H1 (cell line): ENCODE measurements at regions not wholly inside any gene's neighbourhood (a gene's known extent, or its start where the extent isn't known, plus 50 kb on each side); places are given as distances from the start of the nearest gene placed in this dataset.

ENCODE experiments used
- CTCF ChIA-PET: fragments of 300-600 bp; sonication (Branson Sonifier 250); formaldehyde crosslinking; loops from one replicate; lab custom pipeline; 2021; ENCODE audit not compliant: partially characterized antibody; lab: Charles Lee
- POLR2A ChIA-PET: fragments of 300-600 bp; sonication (Branson Sonifier 250); formaldehyde crosslinking; loops from one replicate; lab custom pipeline; 2021; ENCODE audit warnings: inconsistent platforms; ENCODE audit not compliant: partially characterized antibody; lab: Charles Lee
- DNase-seq, 2 experiments: peaks; one replicate each; pipeline versions ENCODE4 v3.0.0 to v3.0.0-alpha.2; 2010 to 2022; ENCODE audit warnings: low spot score in 2 of 2, low read depth in 1 of 2, mixed read lengths in 1 of 2
- FAIRE-seq: peaks from 2 replicates; lab custom pipeline; 2011; peaks lifted over from hg19 to GRCh38; lab: Jason Lieb, UNC
- H2AFZ ChIP-seq: 2 replicates; pipeline ENCODE4 v1.8.1; 2012; ENCODE audit warnings: low read length, inconsistent platforms
- H2AK5ac ChIP-seq: 2 replicates; pipeline ENCODE4 v1.6.1; 2013; ENCODE audit warnings: low read depth, low read length
- H2BK120ac ChIP-seq: replicated peaks from 2 replicates; pipeline ENCODE3; 2013; ENCODE audit warnings: low read depth, low read length, inconsistent platforms
- H2BK12ac ChIP-seq: 2 replicates; pipeline ENCODE4 v1.6.1; 2013; ENCODE audit warnings: low read depth, low read length
- H2BK15ac ChIP-seq: 2 replicates; pipeline ENCODE4 v1.6.1; 2013; ENCODE audit warnings: low read length
- H2BK20ac ChIP-seq: 2 replicates; pipeline ENCODE4 v1.6.1; 2013; ENCODE audit warnings: low read length
- H2BK5ac ChIP-seq: 2 replicates; pipeline ENCODE4 v1.6.1; 2013; ENCODE audit warnings: low read depth, low read length
- H3K14ac ChIP-seq: 2 replicates; pipeline ENCODE4 v1.6.1; 2013; ENCODE audit warnings: inconsistent platforms; ENCODE audit not compliant: insufficient read length
- H3K18ac ChIP-seq: 2 replicates; pipeline ENCODE4 v1.6.1; 2013; ENCODE audit warnings: low read length; ENCODE audit errors: extremely low read depth
- H3K23ac ChIP-seq: 2 replicates; pipeline ENCODE4 v1.6.1; 2013; ENCODE audit warnings: inconsistent platforms; ENCODE audit not compliant: insufficient read length
- H3K23me2 ChIP-seq: 2 replicates; pipeline ENCODE4 v1.6.1; 2013; ENCODE audit warnings: low read depth, low read length
- H3K27ac ChIP-seq: 2 replicates; pipeline ENCODE4 v1.6.1; 2011; ENCODE audit warnings: low read depth, low read length, inconsistent platforms
- H3K27me3 ChIP-seq, 4 experiments: replicated peaks in 1 of 4; 1 replicate in 1 of 4; 2 replicates in 3 of 4; pipeline versions ENCODE4 v1.6.1 to v1.8.1; 2011 to 2013; ENCODE audit warnings: low read length in 3 of 4, mild to moderate bottlenecking in 3 of 4, inconsistent platforms in 2 of 4, mixed read lengths in 2 of 4, moderate library complexity in 1 of 4; ENCODE audit not compliant: control insufficient read depth in 3 of 4, insufficient read depth in 3 of 4; ENCODE audit errors: extremely low read depth in 1 of 4
- H3K36me3 ChIP-seq, 4 experiments: 2 replicates each; pipeline versions ENCODE4 v1.6.1 to v1.8.1; 2011 to 2013; ENCODE audit warnings: mild to moderate bottlenecking in 4 of 4, low read length in 3 of 4, moderate library complexity in 2 of 4, control low read depth in 1 of 4, inconsistent platforms in 1 of 4; ENCODE audit not compliant: insufficient read depth in 4 of 4, control insufficient read depth in 2 of 4
- H3K4ac ChIP-seq: replicated peaks from 2 replicates; pipeline ENCODE3; 2013; ENCODE audit warnings: low read length, low read depth, mixed read lengths, inconsistent platforms; ENCODE audit not compliant: insufficient read length
- H3K4me1 ChIP-seq, 4 experiments: replicated peaks in 1 of 4; 1 replicate in 1 of 4; 2 replicates in 3 of 4; pipeline versions ENCODE4 v1.6.1 to v1.8.1; 2011 to 2013; ENCODE audit warnings: low read length in 3 of 4, inconsistent platforms in 2 of 4, mixed read lengths in 1 of 4; ENCODE audit not compliant: insufficient read depth in 4 of 4, control insufficient read depth in 3 of 4
- H3K4me2 ChIP-seq, 2 experiments: 2 replicates each; pipeline versions ENCODE4 v1.6.1 to v1.8.1; 2011 to 2013; ENCODE audit warnings: low read depth in 2 of 2, low read length in 2 of 2, control low read depth in 1 of 2, inconsistent platforms in 1 of 2, mild to moderate bottlenecking in 1 of 2; ENCODE audit not compliant: insufficient read depth in 1 of 2
- H3K4me3 ChIP-seq, 4 experiments: fragments of 200-600, 300-600 bp in 1 of 4; sonication (generic), shearing (Covaris generic), sonication (Bioruptor Twin) in 1 of 4; 2 replicates each; pipeline versions ENCODE4 v1.5.1 to v1.8.1; 2011 to 2016; ENCODE audit warnings: low read length in 4 of 4, low read depth in 3 of 4, control low read depth in 2 of 4, inconsistent platforms in 2 of 4, mild to moderate bottlenecking in 2 of 4, mixed read lengths in 1 of 4, moderate library complexity in 1 of 4; ENCODE audit not compliant: insufficient read depth in 2 of 4; ENCODE audit errors: extremely low read depth in 1 of 4
- H3K56ac ChIP-seq: replicated peaks from 2 replicates; pipeline ENCODE3; 2013; ENCODE audit warnings: low read depth, mild to moderate bottlenecking, mixed read lengths, low read length, inconsistent platforms; ENCODE audit not compliant: insufficient read length
- H3K79me1 ChIP-seq: 2 replicates; pipeline ENCODE4 v1.6.1; 2013; ENCODE audit warnings: low read depth, low read length, control low read depth
- H3K79me2 ChIP-seq, 2 experiments: 2 replicates each; pipeline versions ENCODE4 v1.6.1 to v1.8.1; 2012 to 2013; ENCODE audit warnings: low read length in 2 of 2, mild to moderate bottlenecking in 2 of 2, inconsistent platforms in 1 of 2; ENCODE audit not compliant: insufficient read depth in 2 of 2, control insufficient read depth in 1 of 2
- H3K9ac ChIP-seq, 4 experiments: replicated peaks in 1 of 4; 1 replicate in 1 of 4; 2 replicates in 3 of 4; pipeline versions ENCODE4 v1.6.1 to v1.8.1; 2011 to 2013; ENCODE audit warnings: low read depth in 3 of 4, low read length in 3 of 4, control low read depth in 2 of 4, mild to moderate bottlenecking in 2 of 4, moderate library complexity in 2 of 4, inconsistent platforms in 1 of 4; ENCODE audit errors: extremely low read depth in 1 of 4
- H3K9me3 ChIP-seq, 2 experiments: 2 replicates each; pipeline versions ENCODE4 v1.6.1 to v1.8.1; 2012 to 2013; ENCODE audit warnings: mild to moderate bottlenecking in 2 of 2, moderate library complexity in 2 of 2, control low read depth in 1 of 2, inconsistent platforms in 1 of 2, low read depth in 1 of 2, low read length in 1 of 2, mixed read lengths in 1 of 2; ENCODE audit not compliant: insufficient read depth in 2 of 2
- H4K20me1 ChIP-seq, 2 experiments: replicated peaks in 1 of 2; 2 replicates each; pipeline versions ENCODE3 to v1.8.1; 2011 to 2013; ENCODE audit warnings: inconsistent platforms in 2 of 2, low read length in 2 of 2, mild to moderate bottlenecking in 1 of 2; ENCODE audit not compliant: insufficient read depth in 2 of 2, control insufficient read depth in 1 of 2
- H4K5ac ChIP-seq: 2 replicates; pipeline ENCODE4 v1.6.1; 2013; ENCODE audit warnings: low read length, low read depth, mixed read lengths, inconsistent platforms; ENCODE audit not compliant: insufficient read length
- H4K8ac ChIP-seq: 2 replicates; pipeline ENCODE4 v1.8.0; 2013; ENCODE audit warnings: mild to moderate bottlenecking, moderate library complexity, low read length, inconsistent platforms; ENCODE audit not compliant: insufficient read depth; ENCODE audit errors: extremely low read depth
- H4K91ac ChIP-seq: replicated peaks from 2 replicates; pipeline ENCODE3; 2013; ENCODE audit warnings: low read length, mixed read lengths, inconsistent platforms; ENCODE audit not compliant: insufficient read length
- CHD7 ChIP-seq: fragments of 300-600 bp; sonication (generic); IDR thresholded peaks from 2 replicates; pipeline ENCODE4 v1.7.1; 2012; ENCODE audit warnings: low read length, moderate library complexity, mild to moderate bottlenecking, inconsistent platforms; ENCODE audit not compliant: insufficient replicate concordance
- WGBS, 2 experiments: shearing (Covaris generic) in 1 of 2; methylation state at CpG; one replicate each; pipeline versions ENCODE4 v1.1.6 to v1.1.7; 2013 to 2015; ENCODE audit warnings: low lambda C conversion rate in 2 of 2, mixed read lengths in 2 of 2, inconsistent platforms in 1 of 2, low coverage in 1 of 2, missing lambda C conversion rate in 1 of 2; ENCODE audit not compliant: insufficient replicate concordance in 2 of 2, insufficient coverage in 1 of 2, insufficient read length in 1 of 2; ENCODE audit errors: extremely low coverage in 1 of 2, missing lambda C conversion rate in 1 of 2; 5-methylcytosine and 5-hydroxymethylcytosine counted together

- WGBS, 2 experiments, result 94% methylated on average over 1 of the region's 1 CpG; no CpG with 5 or more reads in 1 of the 2 experiments
- no peak for TF ChIP-seq CHD7
These were observed 65.2 kb upstream of the RANBP3L start for GRCh38 chr5:36366883-36367282.

More at GRCh38 chr5:36366883-36367282, 65.2 kb upstream of the RANBP3L start:
- CTCF ChIA-PET, result interaction anchor here (1.0 to 1.8 kb wide), 5 partner anchors 9 to 55 kb away, joined by 3 to 6 read pairs (median 3); no protein-coding TSS in a partner anchor
- Histone ChIP-seq H3K36me3 (no peaks in the 10 kb centered on the region), H4K91ac (no peak overlapping the region), H3K27ac (no peak overlapping the region), H2AFZ (no peak overlapping the region), H2BK20ac (no peak overlapping the region), H3K79me1 (no peaks in the 10 kb centered on the region), H3K56ac (no peak overlapping the region), H3K4me3 (no peak overlapping the region), H2BK120ac (no peak overlapping the region), H3K4ac (no peak overlapping the region), H2BK12ac (no peak overlapping the region), H4K5ac (no peak overlapping the region), H4K20me1 (no peaks in the 10 kb centered on the region), H3K79me2 (no peaks in the 10 kb centered on the region), H3K18ac (no peak overlapping the region), H3K4me2 (no peak overlapping the region), H3K4me1 (no peaks in the 10 kb centered on the region), H2AK5ac (no peak overlapping the region), H4K8ac (no peak overlapping the region), H2BK5ac (no peak overlapping the region), H3K27me3 (no peaks in the 10 kb centered on the region), H3K23me2 (no peaks in the 10 kb centered on the region), H2BK15ac (no peak overlapping the region), H3K14ac (no peak overlapping the region), H3K9me3 (no peaks in the 10 kb centered on the region), H3K23ac (no peak overlapping the region), H3K9ac (no peak overlapping the region)
- DNase-seq (no peak), FAIRE-seq (no peak)
- POLR2A ChIA-PET, result no interaction called here
